Gastroesophageal sphincter (tissue), 4 donors: ENCODE measurements at regions not wholly inside any gene's neighbourhood (a gene's known extent, or its start where the extent isn't known, plus 50 kb on each side); places are given as distances from the start of the nearest gene placed in this dataset.

Experiments
- ATAC-seq: fragments of 150-250 bp; one replicate; pipeline ENCODE4 v1.9.1; 2016; ENCODE audit warnings: mild to moderate bottlenecking, moderate library complexity
- H3K27ac ChIP-seq, 4 donors: fragments of 200-600 bp; sonication (generic) in 3 of 4; 1 replicate in 3 of 4; 2 replicates in 1 of 4; pipeline ENCODE4 v1.5.1; 2016 to 2019
- H3K27me3 ChIP-seq: fragments of 200-600 bp; sonication (generic); one replicate; pipeline ENCODE4 v1.5.1; 2019
- H3K36me3 ChIP-seq, 2 donors: fragments of 200-600 bp; sonication (generic); one replicate each; pipeline ENCODE4 v1.5.1; 2019; ENCODE audit warnings: control low read depth in 1 of 2
- H3K4me1 ChIP-seq, 3 donors: fragments of 200-600 bp; sonication (generic); 1 replicate in 2 of 3; 2 replicates in 1 of 3; pipeline ENCODE4 v1.5.1; 2016 to 2019; ENCODE audit warnings: control low read depth in 2 of 3
- H3K4me3 ChIP-seq, 2 donors: fragments of 200-600 bp; sonication (generic); one replicate each; pipeline ENCODE4 v1.5.1; 2019; ENCODE audit warnings: mild to moderate bottlenecking in 1 of 2, moderate library complexity in 1 of 2
- H3K9me3 ChIP-seq, 3 donors: fragments of 200-600 bp; sonication (generic); one replicate each; pipeline ENCODE4 v1.5.1; 2017 to 2019; ENCODE audit warnings: control low read depth in 2 of 3
- CTCF ChIP-seq, 4 experiments: fragments of 200-600 bp in 2 of 4; fragments of 450-650 bp in 2 of 4; sonication (generic) in 1 of 4; IDR thresholded peaks; one replicate each; pipeline ENCODE4 v1.5.1; 2017 to 2019; ENCODE audit warnings: antibody characterized with exemption in 4 of 4, mild to moderate bottlenecking in 2 of 4, moderate library complexity in 2 of 4
- EP300 ChIP-seq: sonication (generic); formaldehyde crosslinking; IDR thresholded peaks from one replicate; pipeline ENCODE4 v1.6.1; 2017; ENCODE audit warnings: antibody characterized with exemption, mild to moderate bottlenecking
- POLR2A ChIP-seq, 2 donors: fragments of 450-650 bp; IDR thresholded peaks; one replicate each; pipeline ENCODE4 v1.6.1; 2017; ENCODE audit warnings: antibody characterized with exemption in 2 of 2, mild to moderate bottlenecking in 2 of 2, moderate library complexity in 1 of 2
- POLR2AphosphoS5 ChIP-seq: sonication (generic); formaldehyde crosslinking; IDR thresholded peaks from one replicate; pipeline ENCODE4 v1.6.1; 2017; ENCODE audit warnings: antibody characterized with exemption
- WGBS, 2 donors: methylation state at CpG; one replicate each; pipeline ENCODE4 v1.1.5; 2018; ENCODE audit warnings: low coverage in 1 of 2; 5-methylcytosine and 5-hydroxymethylcytosine counted together

- Histone ChIP-seq H3K4me1 (no peaks in the 10 kb centered on the region), H3K9me3 (no peaks in the 10 kb centered on the region), H3K27ac (no peak overlapping the region), H3K4me3 (no peak overlapping the region), H3K27me3 (no peaks in the 10 kb centered on the region), H3K36me3 (no peaks in the 10 kb centered on the region)
- 23 to 56% methylated on average over 1 of the region's 1 CpG for WGBS, 2 donors
- TF ChIP-seq POLR2A (IDR thresholded peaks at IDR 0.05) (no peak), POLR2AphosphoS5 (no peak), CTCF (IDR thresholded peaks at IDR 0.05) (no peak), EP300 (no peak)
- ATAC-seq = no peak
These were observed 1431.7 kb upstream of the C9orf72 start for GRCh38 chr9:29004988-29005387.

GRCh38 chr9:29006628-29007027, 1433.3 kb upstream of the C9orf72 start:
- no peaks in the 10 kb centered on the region for H3K27me3 ChIP-seq
- H3K4me3 ChIP-seq = no peak overlapping the region
- H3K27ac ChIP-seq = no peak overlapping the region
- no peak for TF ChIP-seq EP300
- ATAC-seq = no peak
- no peaks in the 10 kb centered on the region for H3K9me3 ChIP-seq
- 44 to 57% methylated on average over 3 to 4 of the region's 4 CpGs for WGBS, 2 donors
- no peaks in the 10 kb centered on the region for H3K4me1 ChIP-seq
- no peaks in the 10 kb centered on the region for H3K36me3 ChIP-seq

- H3K27ac ChIP-seq = no peak overlapping the region
- no peak for ATAC-seq
- WGBS, 2 donors = 60 to 75% methylated on average over 2 of the region's 2 CpGs
- H3K9me3 ChIP-seq = no peaks in the 10 kb centered on the region
- no peaks in the 10 kb centered on the region for H3K27me3 ChIP-seq
- H3K4me3 ChIP-seq = no peak overlapping the region
- TF ChIP-seq POLR2AphosphoS5 (no peak), POLR2A (IDR thresholded peaks at IDR 0.05) (no peak), CTCF (IDR thresholded peaks at IDR 0.05) (no peak), EP300 (no peak)
- no peaks in the 10 kb centered on the region for H3K4me1 ChIP-seq
- H3K36me3 ChIP-seq = no peaks in the 10 kb centered on the region
These were observed 1439.6 kb upstream of the C9orf72 start for GRCh38 chr9:29012911-29013310.

- no peak for ATAC-seq
- Histone ChIP-seq H3K9me3 (no peaks in the 10 kb centered on the region), H3K4me1 (no peaks in the 10 kb centered on the region), H3K4me3 (no peak overlapping the region), H3K27me3 (no peaks in the 10 kb centered on the region), H3K36me3 (no peaks in the 10 kb centered on the region), H3K27ac (no peak overlapping the region)
- TF ChIP-seq EP300 = no peak
- no peak for TF ChIP-seq POLR2A (IDR thresholded peaks at IDR 0.05)
- TF ChIP-seq POLR2AphosphoS5 = no peak
- TF ChIP-seq CTCF (IDR thresholded peaks at IDR 0.05) = no peak
These were observed 1448.4 kb upstream of the C9orf72 start for GRCh38 chr9:29021632-29022031.

- ATAC-seq = no peak
- Histone ChIP-seq H3K4me1 (no peaks in the 10 kb centered on the region), H3K9me3 (no peaks in the 10 kb centered on the region), H3K4me3 (no peak overlapping the region), H3K27ac (no peak overlapping the region), H3K36me3 (no peaks in the 10 kb centered on the region), H3K27me3 (no peaks in the 10 kb centered on the region)
- TF ChIP-seq POLR2A (IDR thresholded peaks at IDR 0.05) (no peak), EP300 (no peak), POLR2AphosphoS5 (no peak), CTCF (IDR thresholded peaks at IDR 0.05) (no peak)
These were observed 1465.1 kb upstream of the C9orf72 start for GRCh38 chr9:29038332-29038731.

GRCh38 chr9:29039258-29039657, 1466.0 kb upstream of the C9orf72 start:
- no peaks in the 10 kb centered on the region for H3K4me1 ChIP-seq
- no peak overlapping the region for H3K27ac ChIP-seq
- 70 to 78% methylated on average over 2 of the region's 2 CpGs for WGBS, 2 donors
- no peak overlapping the region for H3K4me3 ChIP-seq
- no peak for TF ChIP-seq POLR2A (IDR thresholded peaks at IDR 0.05)
- no peak for TF ChIP-seq CTCF (IDR thresholded peaks at IDR 0.05)
- no peak for TF ChIP-seq POLR2AphosphoS5
- TF ChIP-seq EP300 = no peak
- H3K27me3 ChIP-seq = no peaks in the 10 kb centered on the region
- H3K36me3 ChIP-seq = no peaks in the 10 kb centered on the region
- H3K9me3 ChIP-seq = no peaks in the 10 kb centered on the region
- no peak for ATAC-seq
